H7 (cell line): ENCODE measurements at regions not wholly inside any gene's neighbourhood (a gene's known extent, or its start where the extent isn't known, plus 50 kb on each side); places are given as distances from the start of the nearest gene placed in this dataset.
A peak's percentile ranks its signal among the peaks of the same experiment; 100 is the strongest.

Experiments used
- DNase-seq: peaks from one replicate; pipeline ENCODE4 v3.0.0; 2012
- H3K27me3 ChIP-seq: 2 replicates; pipeline ENCODE4 v1.6.0; 2011; ENCODE audit warnings: mild to moderate bottlenecking, low read length; ENCODE audit not compliant: control insufficient read depth, insufficient read depth
- H3K36me3 ChIP-seq: replicated peaks from 2 replicates; pipeline ENCODE4 v1.5.1; 2011; ENCODE audit warnings: low read length; ENCODE audit not compliant: control insufficient read depth, insufficient read depth
- H3K4me3 ChIP-seq: 2 replicates; pipeline ENCODE4 v1.5.1; 2011; ENCODE audit warnings: low read depth, mild to moderate bottlenecking, control low read depth, low read length, moderate library complexity; ENCODE audit not compliant: insufficient read depth

DNA sequence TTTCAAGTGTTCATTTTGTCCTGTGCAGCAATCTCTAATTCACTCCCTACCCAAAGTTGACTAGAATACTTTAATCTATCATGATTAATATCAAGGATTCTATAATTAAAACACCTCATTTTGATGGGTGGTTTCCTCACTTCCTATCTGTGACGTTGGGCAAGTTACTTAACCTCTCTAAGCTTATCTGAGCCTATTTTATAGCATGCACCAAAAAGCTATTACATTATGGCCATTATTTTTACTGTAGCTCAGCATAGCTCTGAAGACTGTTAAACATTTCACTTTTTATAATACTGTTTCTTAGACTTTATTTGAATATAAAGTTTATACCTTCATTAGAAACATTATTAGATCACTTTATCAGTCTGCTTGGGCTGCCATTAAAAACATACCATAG, 579.6 kb upstream of the NXPH2 start:
- DNase-seq = no peak
- Histone ChIP-seq H3K4me3 (no peak overlapping the region), H3K27me3 (no peaks in the 10 kb centered on the region), H3K36me3 (no peaks in the 10 kb centered on the region)

- DNase-seq = no peak
- Histone ChIP-seq H3K36me3 (no peaks in the 10 kb centered on the region), H3K4me3 (no peak overlapping the region), H3K27me3 (no peaks in the 10 kb centered on the region)
Observed at GRCh38 chr2:139357972-139358371, 577.8 kb upstream of the NXPH2 start.

DNA sequence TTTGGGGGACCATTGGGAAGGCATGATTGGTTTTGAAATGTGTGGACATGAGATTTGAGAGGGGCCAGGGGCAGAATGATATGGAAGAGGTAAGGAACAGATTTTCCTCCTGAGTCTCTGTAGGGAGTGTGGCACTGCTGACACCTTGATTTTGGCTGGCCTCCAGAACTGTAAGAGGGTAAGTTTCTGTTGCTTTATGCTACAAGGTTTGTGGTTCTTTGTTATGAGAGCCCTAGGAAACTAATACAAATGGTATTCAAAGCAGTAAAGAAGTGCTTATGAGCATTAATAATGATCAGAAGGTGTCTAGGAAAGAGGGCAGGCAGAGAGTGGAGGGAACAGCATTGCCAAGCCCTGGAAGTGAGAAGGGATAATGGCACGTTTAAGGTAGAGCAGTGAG, 574.3 kb upstream of the NXPH2 start:
- Histone ChIP-seq H3K36me3 (no peaks in the 10 kb centered on the region), H3K27me3 (no peaks in the 10 kb centered on the region), H3K4me3 (no peak overlapping the region)
- no peak for DNase-seq

- H3K4me3 ChIP-seq = no peak overlapping the region
- H3K36me3 ChIP-seq = no peaks in the 10 kb centered on the region
- DNase-seq = no peak
Observed at GRCh38 chr2:139353874-139354273, 573.7 kb upstream of the NXPH2 start.

GRCh38 chr2:139317259-139317658, 537.1 kb upstream of the NXPH2 start:
- no peak overlapping the region for H3K4me3 ChIP-seq
- no peaks in the 10 kb centered on the region for H3K27me3 ChIP-seq
- DNase-seq = peak; percentile 5
- H3K36me3 ChIP-seq = no peaks in the 10 kb centered on the region

More at GRCh38 chr2:139353874-139354273, 573.7 kb upstream of the NXPH2 start:
- H3K27me3 ChIP-seq = no peaks in the 10 kb centered on the region

GRCh38 chr2:139314059-139314458, 533.9 kb upstream of the NXPH2 start:
- no peaks in the 10 kb centered on the region for H3K27me3 ChIP-seq
- no peak for DNase-seq
- no peaks in the 10 kb centered on the region for H3K36me3 ChIP-seq
- no peak overlapping the region for H3K4me3 ChIP-seq

- Histone ChIP-seq H3K36me3 (no peaks in the 10 kb centered on the region), H3K4me3 (no peak overlapping the region), H3K27me3 (no peaks in the 10 kb centered on the region)
- DNase-seq = no peak
Observed at GRCh38 chr2:139296672-139297209, 516.6 kb upstream of the NXPH2 start.

DNA sequence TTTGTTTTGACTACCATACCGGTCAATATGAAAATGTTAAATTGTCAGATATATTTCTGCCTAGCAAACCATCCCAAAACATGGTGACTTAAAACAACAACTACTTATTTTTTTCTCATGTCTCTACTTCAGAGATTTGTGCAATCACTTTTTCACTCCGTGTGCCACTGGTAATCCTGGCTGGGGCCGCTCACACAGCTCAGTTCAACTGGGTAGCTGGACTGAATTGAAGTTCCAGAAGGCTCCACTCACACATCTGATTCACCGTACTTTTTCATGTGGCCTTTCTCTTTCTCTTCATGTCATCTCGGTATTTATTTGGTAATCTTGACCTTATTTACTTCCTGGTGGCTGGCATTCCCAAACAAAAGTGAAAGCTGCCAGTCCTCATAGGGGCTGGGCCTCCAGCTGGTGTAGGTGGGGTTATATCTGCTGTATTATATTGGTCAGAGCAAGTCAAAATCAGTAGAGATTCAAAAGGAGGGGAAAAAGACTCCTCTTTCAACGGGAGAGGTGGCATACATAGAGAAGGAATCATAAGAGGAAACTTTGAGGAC, 513.9 kb upstream of the NXPH2 start:
- no peak for DNase-seq
- no peak overlapping the region for H3K4me3 ChIP-seq
- H3K36me3 ChIP-seq = no peaks in the 10 kb centered on the region
- H3K27me3 ChIP-seq = no peaks in the 10 kb centered on the region

- no peak for DNase-seq
- Histone ChIP-seq H3K36me3 (no peaks in the 10 kb centered on the region), H3K27me3 (no peaks in the 10 kb centered on the region), H3K4me3 (no peak overlapping the region)
Observed at GRCh38 chr2:139281124-139281523, 500.9 kb upstream of the NXPH2 start.

- Histone ChIP-seq H3K4me3 (no peak overlapping the region), H3K36me3 (no peaks in the 10 kb centered on the region), H3K27me3 (no peaks in the 10 kb centered on the region)
- DNase-seq = no peak
Observed at GRCh38 chr2:139271879-139272278, 491.7 kb upstream of the NXPH2 start.

DNA sequence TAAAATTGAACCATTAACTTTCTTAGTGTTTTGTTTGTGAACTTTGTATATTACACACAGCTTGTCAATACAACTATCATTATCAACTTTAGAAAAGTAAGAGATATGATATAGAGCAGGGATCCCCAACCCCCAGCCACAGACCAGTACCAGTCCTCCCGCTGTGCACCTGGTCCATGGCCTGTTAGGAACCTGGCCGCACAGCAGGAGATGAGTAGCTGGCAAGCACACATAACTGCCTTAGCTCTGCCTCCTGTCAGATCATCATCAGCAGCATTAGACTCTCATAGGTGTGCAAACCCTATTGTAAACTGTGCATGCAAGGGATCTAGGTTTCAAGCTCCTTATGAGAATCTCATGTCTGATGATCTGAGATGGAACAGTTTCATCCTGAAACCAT, 491.0 kb upstream of the NXPH2 start:
- no peak for DNase-seq
- Histone ChIP-seq H3K36me3 (no peaks in the 10 kb centered on the region), H3K27me3 (no peaks in the 10 kb centered on the region), H3K4me3 (no peak overlapping the region)

GRCh38 chr2:139260052-139260430, 479.9 kb upstream of the NXPH2 start:
- DNase-seq = peak; percentile 8
- no peak overlapping the region for H3K4me3 ChIP-seq
- H3K36me3 ChIP-seq = no peaks in the 10 kb centered on the region
- no peaks in the 10 kb centered on the region for H3K27me3 ChIP-seq

DNA sequence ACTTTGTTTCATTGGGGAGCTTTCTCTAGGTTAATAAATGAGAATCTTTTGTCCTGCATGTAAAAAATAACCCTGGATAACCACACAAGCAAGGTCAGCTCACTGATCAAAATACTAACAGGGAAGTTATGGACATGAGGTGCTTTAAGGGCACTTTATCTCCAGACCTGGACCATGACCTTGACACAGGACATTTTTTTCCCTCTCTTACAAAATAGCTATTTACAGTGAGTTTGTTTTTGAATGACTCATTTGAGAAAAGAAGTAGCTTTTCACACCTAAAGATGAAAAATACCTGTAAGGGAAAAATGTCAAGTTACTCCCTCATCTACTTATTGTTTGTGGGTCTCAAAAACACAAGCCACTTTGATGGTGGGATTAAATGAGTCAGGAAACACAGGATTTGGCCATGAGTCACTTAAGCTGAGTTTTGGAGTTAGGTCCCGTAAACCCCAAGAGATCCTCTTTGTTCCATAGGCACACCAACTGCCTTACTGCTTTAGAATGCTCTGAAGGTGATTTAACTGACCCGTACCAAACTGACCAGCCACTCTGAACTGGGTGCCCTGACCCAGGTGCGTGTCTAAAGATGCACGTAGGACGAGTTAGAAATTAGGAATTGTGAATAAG, 479.3 kb upstream of the NXPH2 start:
- H3K36me3 ChIP-seq = no peaks in the 10 kb centered on the region
- no peak for DNase-seq
- H3K4me3 ChIP-seq = no peak overlapping the region
- no peaks in the 10 kb centered on the region for H3K27me3 ChIP-seq

DNA sequence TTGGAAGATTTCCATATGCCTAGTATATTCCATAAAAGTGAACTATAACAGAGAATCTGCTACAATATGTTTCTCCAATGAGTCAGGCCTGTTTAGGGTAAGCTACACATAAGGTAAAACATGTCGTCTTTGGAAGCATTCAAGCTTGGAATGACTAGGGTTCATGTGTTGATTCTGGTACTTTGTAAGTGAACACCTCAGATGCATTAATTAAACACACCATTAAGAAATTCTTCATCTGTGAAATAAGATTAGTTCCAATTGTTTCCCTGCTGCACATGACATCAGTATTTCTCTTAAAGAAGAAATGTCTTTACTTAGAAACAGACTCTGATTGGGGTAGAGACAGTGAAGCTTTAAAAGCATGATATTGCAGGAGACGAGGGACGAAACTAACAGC, 461.1 kb upstream of the NXPH2 start:
- Histone ChIP-seq H3K4me3 (no peak overlapping the region), H3K36me3 (no peaks in the 10 kb centered on the region), H3K27me3 (no peaks in the 10 kb centered on the region)
- DNase-seq = no peak

GRCh38 chr2:139237023-139237422, 456.8 kb upstream of the NXPH2 start:
- H3K4me3 ChIP-seq = no peak overlapping the region
- no peaks in the 10 kb centered on the region for H3K36me3 ChIP-seq
- DNase-seq = no peak
- H3K27me3 ChIP-seq = no peaks in the 10 kb centered on the region
